ENCODE measurements at regions not wholly inside any gene's neighbourhood (a gene's known extent, or its start where the extent isn't known, plus 50 kb on each side); places are given as distances from the start of the nearest gene placed in this dataset.

DNA sequence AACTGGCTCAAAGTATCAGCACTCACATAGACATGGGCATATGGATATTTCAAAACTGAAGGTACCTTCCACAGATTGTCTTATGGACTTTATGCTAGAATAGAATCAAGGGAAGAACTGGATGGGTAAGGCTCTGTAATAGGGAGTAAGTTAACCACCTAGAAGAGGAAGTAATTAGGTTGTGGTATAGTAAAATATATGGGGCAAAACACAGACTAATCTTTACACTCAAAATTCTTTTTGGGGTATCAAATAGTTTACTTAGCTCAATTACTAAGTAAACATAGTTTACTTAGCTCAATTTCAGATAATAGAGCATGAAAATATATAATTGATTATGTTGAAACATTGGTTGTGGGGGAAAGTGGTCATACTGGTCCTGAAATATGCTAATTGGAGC is 94.2 kb upstream of the ATXN1 start:
- TF ChIP-seq, protein P1, sequence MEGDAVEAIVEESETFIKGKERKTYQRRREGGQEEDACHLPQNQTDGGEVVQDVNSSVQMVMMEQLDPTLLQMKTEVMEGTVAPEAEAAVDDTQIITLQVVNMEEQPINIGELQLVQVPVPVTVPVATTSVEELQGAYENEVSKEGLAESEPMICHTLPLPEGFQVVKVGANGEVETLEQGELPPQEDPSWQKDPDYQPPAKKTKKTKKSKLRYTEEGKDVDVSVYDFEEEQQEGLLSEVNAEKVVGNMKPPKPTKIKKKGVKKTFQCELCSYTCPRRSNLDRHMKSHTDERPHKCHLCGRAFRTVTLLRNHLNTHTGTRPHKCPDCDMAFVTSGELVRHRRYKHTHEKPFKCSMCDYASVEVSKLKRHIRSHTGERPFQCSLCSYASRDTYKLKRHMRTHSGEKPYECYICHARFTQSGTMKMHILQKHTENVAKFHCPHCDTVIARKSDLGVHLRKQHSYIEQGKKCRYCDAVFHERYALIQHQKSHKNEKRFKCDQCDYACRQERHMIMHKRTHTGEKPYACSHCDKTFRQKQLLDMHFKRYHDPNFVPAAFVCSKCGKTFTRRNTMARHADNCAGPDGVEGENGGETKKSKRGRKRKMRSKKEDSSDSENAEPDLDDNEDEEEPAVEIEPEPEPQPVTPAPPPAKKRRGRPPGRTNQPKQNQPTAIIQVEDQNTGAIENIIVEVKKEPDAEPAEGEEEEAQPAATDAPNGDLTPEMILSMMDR (IDR thresholded peaks at IDR 0.05 in 8 of 11, conservative IDR thresholded peaks at IDR 0.05 in 3 of 11): no peak
- TF ChIP-seq POLR2AphosphoS5 (IDR thresholded peaks at IDR 0.05): no peak
- TF ChIP-seq POLR2A (IDR thresholded peaks at IDR 0.05): no peak
